ENCODE measurements at regions not wholly inside any gene's neighbourhood (a gene's known extent, or its start where the extent isn't known, plus 50 kb on each side); places are given as distances from the start of the nearest gene placed in this dataset.
A peak's percentile ranks its signal among the peaks of the same experiment; 100 is the strongest.
"Not testable (repeated sequence)": the region's sequence is repeated elsewhere in the genome, so short reads cannot be mapped to it uniquely, and the experiment has no call there.

DNA sequence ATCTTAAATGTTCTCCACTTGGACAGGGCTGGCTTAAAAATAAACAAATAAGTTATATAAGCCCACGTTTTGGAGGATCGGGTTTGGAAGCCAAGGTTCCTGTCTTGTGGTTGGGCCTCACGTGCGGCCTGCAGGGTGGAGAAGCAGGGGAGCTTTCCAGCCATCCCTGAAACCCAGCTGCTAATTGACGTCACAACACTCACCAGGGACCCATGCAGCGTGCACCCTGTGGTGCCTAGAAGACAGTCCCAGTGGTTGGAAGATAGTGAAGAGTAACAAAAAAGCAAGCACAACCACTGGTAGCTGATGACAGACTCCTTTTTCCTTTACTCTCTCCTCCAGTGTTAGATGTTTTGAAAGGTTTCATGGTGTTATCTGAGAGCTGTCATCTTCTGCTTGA, 142.0 kb upstream of the RBPJ start:
- H3K9me3 Mint-ChIP-seq = peaks cover 2 to 5% (median 4%) of the 10 kb centered on the region in 3 donors
- H3K4me3 Mint-ChIP-seq = peak overlapping the region in 1 of 4 donors; percentile 78
- H3K36me3 Mint-ChIP-seq = peaks cover 4% of the 10 kb centered on the region
- H3K27ac Mint-ChIP-seq = no peak overlapping the region
- H3K27me3 Mint-ChIP-seq = no peaks in the 10 kb centered on the region
- H3K4me1 Mint-ChIP-seq = peaks cover 3 to 10% (median 9%) of the 10 kb centered on the region in 3 donors

DNA sequence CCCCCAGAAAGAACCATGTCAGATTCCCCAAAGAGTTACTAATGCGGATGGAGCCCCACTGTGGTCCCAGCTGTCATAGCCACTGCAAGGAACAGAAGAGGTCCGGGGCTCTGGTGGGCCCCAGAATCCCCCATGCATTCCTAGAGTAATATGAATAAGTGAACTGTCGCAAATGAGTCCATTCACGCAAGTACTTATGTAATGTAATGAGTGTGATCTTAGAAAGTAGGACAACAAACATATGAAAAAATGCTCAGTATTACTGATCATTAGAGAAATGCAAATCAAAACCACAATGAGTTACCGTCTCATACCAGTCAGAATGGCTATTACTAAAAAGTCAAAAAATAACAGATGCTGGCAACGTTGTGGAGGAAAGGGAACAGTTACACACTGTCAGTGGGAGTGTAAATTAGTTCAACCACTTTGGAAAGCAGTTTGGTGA, 141.5 kb upstream of the RBPJ start:
- H3K27ac Mint-ChIP-seq = no peak overlapping the region
- H3K9me3 Mint-ChIP-seq = peaks cover 2 to 5% (median 4%) of the 10 kb centered on the region in 3 donors
- H3K27me3 Mint-ChIP-seq = no peaks in the 10 kb centered on the region
- H3K36me3 Mint-ChIP-seq = peaks cover 6% of the 10 kb centered on the region
- H3K4me1 Mint-ChIP-seq = peaks cover 0 to 6% (median 5%) of the 10 kb centered on the region in 3 donors
- peak overlapping the region in 1 of 4 donors; percentile 78 for H3K4me3 Mint-ChIP-seq

DNA sequence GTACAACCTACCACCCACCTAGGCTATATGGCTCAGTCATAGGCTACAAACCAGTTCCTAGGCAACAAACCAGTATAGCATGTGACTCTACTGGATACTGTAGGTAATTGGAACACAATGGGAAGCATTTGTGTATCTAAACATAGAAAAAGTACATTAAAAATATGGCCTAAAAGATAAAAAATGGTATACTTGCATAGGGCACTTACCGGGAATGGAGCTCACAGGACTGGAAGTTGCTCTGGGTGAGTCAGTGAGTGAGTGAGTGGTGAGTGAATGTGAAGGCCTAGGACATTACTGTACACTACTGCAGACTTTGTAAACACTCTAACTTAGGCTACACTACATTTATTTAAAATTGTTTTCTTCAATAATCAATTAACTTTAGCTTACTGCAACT, 139.2 kb upstream of the RBPJ start:
- no peak overlapping the region for H3K27ac Mint-ChIP-seq
- H3K9me3 Mint-ChIP-seq = peaks cover 2 to 5% (median 4%) of the 10 kb centered on the region in 3 donors
- no peaks in the 10 kb centered on the region for H3K27me3 Mint-ChIP-seq
- peaks cover 0 to 6% (median 5%) of the 10 kb centered on the region in 3 donors for H3K4me1 Mint-ChIP-seq
- peaks cover 6% of the 10 kb centered on the region for H3K36me3 Mint-ChIP-seq
- H3K4me3 Mint-ChIP-seq = no peak overlapping the region

DNA sequence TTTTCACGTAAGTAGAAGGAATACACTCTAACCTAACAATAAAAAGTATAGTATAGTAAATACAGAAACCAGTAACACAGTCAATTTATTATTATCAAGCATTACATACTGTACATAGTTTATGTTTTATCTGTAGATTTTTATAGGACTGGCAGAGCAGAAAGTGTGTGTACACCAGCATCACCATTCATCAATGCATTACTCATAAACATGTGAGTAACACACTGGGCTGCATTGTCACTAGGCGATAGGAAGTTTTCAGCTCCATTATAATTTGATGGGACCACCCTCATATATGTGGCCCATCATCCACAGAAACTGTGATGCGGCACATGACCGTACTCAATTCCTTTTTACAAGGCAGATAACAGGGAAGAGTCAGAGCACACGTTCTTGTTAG, 137.8 kb upstream of the RBPJ start:
- Mint-ChIP-seq H3K9me3 (peaks cover 2 to 5% (median 4%) of the 10 kb centered on the region in 3 donors), H3K4me1 (peaks cover 0 to 6% (median 5%) of the 10 kb centered on the region in 3 donors), H3K27ac (no peak overlapping the region), H3K27me3 (no peaks in the 10 kb centered on the region), H3K4me3 (no peak overlapping the region), H3K36me3 (peaks cover 6% of the 10 kb centered on the region)

DNA sequence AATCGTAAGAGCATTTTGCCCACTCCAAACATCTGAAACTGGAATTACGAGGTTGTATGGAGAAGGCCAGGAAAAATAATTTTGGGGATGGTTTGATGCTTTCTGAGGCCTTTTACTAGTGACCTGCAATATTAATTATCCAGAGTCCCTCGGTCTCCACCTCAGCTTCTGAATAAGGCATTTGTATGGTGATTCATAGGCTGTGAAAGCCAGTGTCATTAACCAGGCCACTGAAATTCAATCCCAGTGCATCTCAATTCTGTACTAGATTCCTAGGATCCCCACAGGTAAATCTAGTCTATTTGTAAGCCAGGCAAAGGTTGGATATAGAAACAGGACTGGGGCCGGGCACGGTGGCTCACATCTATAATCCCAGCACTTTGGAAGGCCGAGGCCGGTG, 135.4 kb upstream of the RBPJ start:
- Mint-ChIP-seq H3K36me3 (peaks cover 3% of the 10 kb centered on the region), H3K27ac (no peak overlapping the region), H3K4me3 (no peak overlapping the region), H3K9me3 (peaks cover 0 to 5% (median 0%) of the 10 kb centered on the region in 3 donors), H3K4me1 (no peaks in the 10 kb centered on the region), H3K27me3 (no peaks in the 10 kb centered on the region)

DNA sequence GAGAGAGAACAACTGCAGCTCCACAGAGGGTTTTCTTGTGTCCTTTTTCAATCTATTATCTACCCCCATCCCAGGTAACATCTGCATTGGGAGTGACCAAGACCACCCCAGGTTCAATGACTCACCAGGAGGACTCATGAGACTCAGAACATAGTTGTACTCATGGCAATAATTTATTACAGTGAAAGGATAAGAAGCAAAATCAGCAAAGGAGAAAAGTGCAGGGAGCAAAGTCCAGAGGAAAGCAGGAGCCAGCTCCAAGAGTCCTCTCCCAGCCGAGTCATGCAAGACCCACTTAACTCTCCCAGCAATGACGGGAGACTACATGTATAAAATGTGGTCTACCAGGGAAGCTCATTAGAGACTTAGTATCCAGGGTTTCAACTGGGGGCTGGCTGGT, 129.5 kb upstream of the RBPJ start:
- H3K27ac Mint-ChIP-seq = no peak overlapping the region
- peaks cover 0 to 13% (median 12%) of the 10 kb centered on the region in 3 donors for H3K4me1 Mint-ChIP-seq
- H3K27me3 Mint-ChIP-seq = peaks cover 4% of the 10 kb centered on the region
- H3K36me3 Mint-ChIP-seq = no peaks in the 10 kb centered on the region
- H3K4me3 Mint-ChIP-seq = no peak overlapping the region
- peaks cover 0 to 2% (median 0%) of the 10 kb centered on the region in 3 donors for H3K9me3 Mint-ChIP-seq

DNA sequence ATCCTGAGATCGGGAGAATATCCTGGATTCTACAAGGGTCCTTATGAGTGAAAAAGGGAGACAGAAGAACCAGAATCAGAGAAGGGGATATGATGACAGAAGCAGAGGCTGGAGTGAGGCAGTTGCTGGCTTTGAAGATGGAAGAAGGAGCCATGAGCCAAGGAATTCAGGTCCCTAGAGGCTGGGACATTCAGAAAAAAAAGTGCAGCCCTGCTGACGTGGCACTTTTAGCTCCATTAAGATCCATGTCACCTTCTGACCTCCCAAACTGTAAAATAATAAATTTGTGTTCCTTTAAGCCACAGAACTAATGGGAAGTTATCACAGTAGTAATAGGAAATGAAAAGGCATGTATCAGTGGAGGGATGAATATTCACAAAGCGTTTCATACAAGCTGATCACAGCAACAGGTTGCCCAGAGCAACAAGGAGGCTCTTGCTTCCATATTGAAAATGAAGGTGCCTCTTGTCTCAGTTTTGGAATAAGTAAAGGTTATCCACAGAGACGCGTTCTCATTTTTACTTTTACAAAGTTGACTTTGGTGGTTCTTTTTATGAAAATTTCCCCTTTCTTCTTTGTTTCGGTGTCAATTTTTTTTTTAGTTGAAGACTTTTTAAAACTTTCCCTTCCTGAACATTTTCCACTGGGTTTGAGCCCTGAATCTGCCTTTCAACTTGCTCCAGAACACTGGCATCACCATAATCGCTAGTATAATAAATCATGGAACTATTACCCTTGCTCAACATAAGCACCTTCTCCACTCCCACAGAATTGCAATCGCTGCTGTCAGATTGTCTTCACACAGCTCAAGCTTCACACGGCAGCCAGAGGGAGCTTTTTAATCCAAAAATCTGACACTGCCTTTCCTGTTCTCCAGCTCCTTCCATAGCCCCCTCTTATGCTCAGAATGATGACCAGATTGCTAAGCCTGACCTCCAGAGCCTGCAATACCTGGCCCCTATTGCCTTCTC, 127.6 kb upstream of the RBPJ start:
- Mint-ChIP-seq H3K4me1 (peaks cover 8 to 20% (median 13%) of the 10 kb centered on the region in 3 donors), H3K4me3 (peak overlapping the region in 1 of 4 donors; percentile 59), H3K36me3 (no peaks in the 10 kb centered on the region), H3K27ac (no peak overlapping the region), H3K27me3 (peaks cover 4% of the 10 kb centered on the region), H3K9me3 (peaks cover 0 to 2% (median 0%) of the 10 kb centered on the region in 3 donors)

DNA sequence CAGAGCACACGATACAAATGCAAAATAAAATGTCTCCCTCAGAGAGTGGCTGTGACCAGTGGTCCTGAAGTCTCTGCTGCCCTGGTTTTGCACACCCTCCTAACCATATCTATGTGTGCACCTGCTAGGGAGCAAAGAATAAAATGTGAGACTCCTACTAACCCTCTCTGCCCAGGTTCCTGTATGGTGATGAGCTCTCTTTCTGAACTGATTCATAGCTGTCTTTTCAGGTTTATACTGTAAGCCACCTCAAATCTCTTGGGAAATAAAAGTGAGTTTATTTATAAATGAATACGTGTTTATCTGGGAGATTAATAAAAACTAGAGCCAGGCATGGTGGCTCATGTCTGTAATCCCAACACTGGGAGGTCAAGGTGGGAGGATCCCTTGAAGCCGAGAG, 126.0 kb upstream of the RBPJ start:
- H3K36me3 Mint-ChIP-seq = no peaks in the 10 kb centered on the region
- peaks cover 0 to 2% (median 0%) of the 10 kb centered on the region in 3 donors for H3K9me3 Mint-ChIP-seq
- peaks cover 8 to 20% (median 13%) of the 10 kb centered on the region in 3 donors for H3K4me1 Mint-ChIP-seq

DNA sequence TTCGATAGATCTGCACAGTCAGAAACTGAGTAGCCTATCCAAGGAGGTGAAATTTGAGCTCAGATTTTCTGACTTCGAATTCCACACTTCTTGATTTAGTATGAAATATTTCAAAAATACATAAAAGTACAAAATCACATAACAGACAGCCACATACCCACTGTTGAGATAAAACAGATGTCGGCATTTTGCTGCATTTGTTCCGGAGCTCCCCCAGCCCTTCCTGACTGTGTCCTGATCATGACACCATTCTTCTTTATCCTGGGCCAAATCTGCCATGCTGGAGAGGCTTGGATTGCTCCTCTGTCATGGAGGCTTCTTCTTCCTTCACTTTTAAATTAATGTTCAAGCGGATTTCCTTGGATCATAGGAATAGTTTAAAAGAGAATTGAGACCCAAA, 124.2 kb upstream of the RBPJ start:
- peaks cover 8 to 20% (median 13%) of the 10 kb centered on the region in 3 donors for H3K4me1 Mint-ChIP-seq
- no peak overlapping the region for H3K27ac Mint-ChIP-seq

More for the DNA sequence above, 126.0 kb upstream of the RBPJ start:
- Mint-ChIP-seq H3K27me3 (peaks cover 4% of the 10 kb centered on the region), H3K27ac (no peak overlapping the region), H3K4me3 (no peak overlapping the region)

DNA sequence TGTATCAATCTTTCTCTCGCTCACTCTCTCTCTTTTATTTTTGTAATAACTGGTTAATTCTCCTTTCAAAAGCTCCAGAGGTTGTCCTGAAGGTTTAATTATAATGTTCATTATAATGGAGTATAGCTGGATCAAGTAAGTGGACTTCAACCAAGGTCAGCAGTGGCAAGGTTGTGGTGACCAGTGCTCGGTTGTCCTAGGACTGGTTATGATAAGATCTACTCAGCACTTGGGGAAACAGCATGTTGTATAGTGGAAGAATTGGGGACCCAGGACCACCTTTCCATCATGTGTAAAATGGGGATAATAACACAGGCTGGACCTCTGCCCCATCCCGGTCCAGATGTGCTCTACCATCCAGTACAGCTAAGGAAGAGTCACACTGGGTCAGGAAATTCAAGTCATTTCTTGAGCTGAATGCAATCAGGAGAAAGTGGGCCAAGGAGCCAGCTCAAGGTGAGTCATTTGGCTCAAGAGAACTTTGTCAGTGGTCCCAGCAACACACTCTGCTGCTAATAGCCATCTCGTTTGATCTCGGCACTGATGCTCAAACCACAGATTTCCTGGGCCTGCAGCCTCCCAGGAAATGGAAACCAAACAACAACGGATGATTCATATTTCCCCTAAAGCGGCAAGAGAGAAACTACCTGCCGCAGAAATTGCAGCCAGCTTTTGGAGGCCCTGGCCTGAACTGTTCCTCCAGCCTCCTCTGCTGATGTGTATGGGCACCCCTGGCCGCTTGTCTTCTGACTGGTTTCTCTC, 123.6 kb upstream of the RBPJ start:
- Mint-ChIP-seq H3K27ac (no peak overlapping the region), H3K4me3 (peak overlapping the region in 1 of 4 donors; percentile 35), H3K4me1 (peaks cover 8 to 20% (median 13%) of the 10 kb centered on the region in 3 donors), H3K9me3 (peaks cover 0 to 2% (median 0%) of the 10 kb centered on the region in 3 donors), H3K36me3 (no peaks in the 10 kb centered on the region), H3K27me3 (peaks cover 11% of the 10 kb centered on the region)

More for the DNA sequence above, 124.2 kb upstream of the RBPJ start:
- Mint-ChIP-seq H3K9me3 (peaks cover 0 to 2% (median 0%) of the 10 kb centered on the region in 3 donors), H3K36me3 (no peaks in the 10 kb centered on the region), H3K4me3 (no peak overlapping the region), H3K27me3 (peaks cover 10% of the 10 kb centered on the region)

DNA sequence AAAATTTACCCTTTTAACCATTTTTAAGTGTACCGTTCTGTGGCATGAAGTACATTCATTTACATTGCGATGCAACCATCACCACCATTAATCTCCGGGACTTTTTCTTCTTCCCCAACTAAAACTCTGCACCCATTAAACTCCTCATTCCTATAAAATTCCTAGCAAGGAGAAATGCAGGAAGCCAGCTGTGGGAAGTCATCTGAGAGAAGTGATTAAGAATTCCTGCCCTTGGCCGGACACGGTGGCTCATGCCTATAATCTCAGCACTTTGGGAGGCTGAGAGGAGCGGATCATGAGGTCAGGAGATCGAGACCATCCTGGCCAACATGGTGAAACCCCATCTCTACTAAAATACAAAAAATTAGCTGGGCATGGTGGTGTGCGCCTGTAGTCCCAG, 121.9 kb upstream of the RBPJ start:
- H3K27me3 Mint-ChIP-seq, H3K27ac Mint-ChIP-seq, H3K9me3 Mint-ChIP-seq, H3K4me3 Mint-ChIP-seq, H3K36me3 Mint-ChIP-seq: not testable (repeated sequence)
- H3K4me1 Mint-ChIP-seq = peaks cover 10 to 14% (median 10%) of the 10 kb centered on the region in 3 donors

DNA sequence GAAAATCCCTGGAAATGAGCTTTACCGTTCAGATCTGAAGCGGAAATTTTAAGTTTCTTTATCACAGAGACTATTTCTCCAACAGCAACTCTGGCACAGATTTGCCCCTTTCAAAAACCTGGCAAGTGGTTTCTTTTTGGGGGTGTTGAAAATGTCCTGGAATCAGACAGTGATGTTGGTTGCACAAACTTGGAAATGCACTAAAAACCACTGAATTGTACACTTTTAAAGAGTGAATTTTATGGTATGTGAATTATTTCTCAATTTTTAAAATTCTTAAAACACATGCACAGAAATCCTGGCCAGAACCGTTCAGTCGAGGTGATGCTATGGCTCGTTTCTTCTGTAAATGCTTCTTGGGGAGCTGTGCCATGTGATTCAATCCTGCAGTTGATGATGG, 121.2 kb upstream of the RBPJ start:
- no peaks in the 10 kb centered on the region for H3K36me3 Mint-ChIP-seq

DNA sequence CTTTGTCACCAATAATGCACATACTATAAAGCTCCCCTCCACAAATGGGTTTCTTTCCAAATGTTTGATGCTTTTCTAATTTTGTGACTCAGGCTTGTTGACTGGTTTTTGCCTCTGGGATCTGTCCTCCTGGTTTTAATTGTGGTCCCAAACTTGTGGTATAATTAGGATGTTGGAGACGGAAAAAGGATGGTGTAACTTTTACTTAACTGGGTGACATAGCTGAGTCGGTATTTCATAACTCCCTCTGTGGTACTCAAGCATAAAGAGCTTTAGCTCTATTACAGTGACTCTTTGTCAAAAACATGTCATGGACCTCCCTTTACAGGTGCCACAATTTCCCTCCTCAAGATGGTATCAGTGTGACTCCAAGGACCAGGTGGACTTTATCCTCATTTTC, 119.7 kb upstream of the RBPJ start:
- peaks cover 2 to 13% (median 10%) of the 10 kb centered on the region in 3 donors for H3K4me1 Mint-ChIP-seq
- H3K27ac Mint-ChIP-seq = no peak overlapping the region
- no peaks in the 10 kb centered on the region for H3K9me3 Mint-ChIP-seq
- no peak overlapping the region for H3K4me3 Mint-ChIP-seq
- peaks cover 11% of the 10 kb centered on the region for H3K27me3 Mint-ChIP-seq
- H3K36me3 Mint-ChIP-seq = no peaks in the 10 kb centered on the region

More for the DNA sequence above, 121.2 kb upstream of the RBPJ start:
- Mint-ChIP-seq H3K27me3 (peaks cover 8% of the 10 kb centered on the region), H3K4me1 (peaks cover 5 to 13% (median 13%) of the 10 kb centered on the region in 3 donors), H3K27ac (no peak overlapping the region), H3K9me3 (peaks cover 0 to 2% (median 0%) of the 10 kb centered on the region in 3 donors), H3K4me3 (no peak overlapping the region)

DNA sequence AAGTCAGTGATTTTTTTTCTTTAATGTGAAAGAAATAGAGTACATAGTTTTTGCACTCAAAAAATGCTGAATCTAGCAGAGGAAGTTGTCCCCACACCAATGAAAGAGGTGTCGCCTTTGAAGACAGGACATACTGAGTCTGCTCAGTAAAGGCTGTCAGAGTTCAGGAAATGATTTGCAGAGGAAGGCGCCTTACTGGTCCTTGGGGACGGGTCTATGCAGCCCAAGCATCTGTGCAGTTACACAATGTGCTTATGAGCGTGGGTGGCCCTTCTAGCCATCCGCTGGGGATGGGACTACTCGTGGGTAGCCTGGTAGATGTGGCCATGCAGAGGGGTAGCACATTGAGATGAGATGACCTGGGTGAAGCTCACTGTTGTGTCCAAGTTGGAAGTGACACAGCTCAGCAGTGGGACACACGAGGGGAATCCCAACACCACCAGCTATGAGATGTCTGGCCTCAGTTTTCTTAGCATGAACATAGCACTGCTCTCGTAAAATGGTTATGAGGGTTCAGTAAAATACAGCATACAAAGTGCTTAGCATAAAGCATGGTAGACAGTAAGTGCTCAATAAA, 116.5 kb upstream of the RBPJ start:
- H3K4me3 Mint-ChIP-seq = peak overlapping the region in 1 of 4 donors; percentile 40
- no peak overlapping the region for H3K27ac Mint-ChIP-seq
- H3K9me3 Mint-ChIP-seq = no peaks in the 10 kb centered on the region
- no peaks in the 10 kb centered on the region for H3K36me3 Mint-ChIP-seq
- H3K4me1 Mint-ChIP-seq = peaks cover 0 to 5% (median 2%) of the 10 kb centered on the region in 3 donors
- peaks cover 16% of the 10 kb centered on the region for H3K27me3 Mint-ChIP-seq

Measured in IgD-negative memory B cell (primary cell).